Esophagus (tissue), 2 donors: ENCODE measurements at regions not wholly inside any gene's neighbourhood (a gene's known extent, or its start where the extent isn't known, plus 50 kb on each side); places are given as distances from the start of the nearest gene placed in this dataset.
"Not testable (repeated sequence)": the region's sequence is repeated elsewhere in the genome, so short reads cannot be mapped to it uniquely, and the experiment has no call there.

Experiments
- H3K27ac ChIP-seq, 2 donors: one replicate each; pipeline ENCODE4 v1.5.1; 2013; ENCODE audit warnings: low read depth in 2 of 2, mild to moderate bottlenecking in 2 of 2, inconsistent platforms in 1 of 2, low read length in 1 of 2, moderate library complexity in 1 of 2
- H3K27me3 ChIP-seq, 2 donors: one replicate each; pipeline ENCODE4 v1.6.1; 2013; ENCODE audit warnings: low read length in 2 of 2, control low read depth in 1 of 2, mild to moderate bottlenecking in 1 of 2; ENCODE audit not compliant: insufficient read depth in 2 of 2, control insufficient read depth in 1 of 2
- H3K36me3 ChIP-seq, 2 donors: one replicate each; pipeline ENCODE4 v1.6.1; 2013; ENCODE audit warnings: low read length in 1 of 2; ENCODE audit not compliant: control insufficient read depth in 2 of 2, insufficient read depth in 2 of 2
- H3K4me1 ChIP-seq, 2 donors: one replicate each; pipeline ENCODE4 v1.6.1; 2013; ENCODE audit warnings: low read length in 1 of 2; ENCODE audit not compliant: control insufficient read depth in 2 of 2, insufficient read depth in 2 of 2
- H3K4me3 ChIP-seq, 2 donors: one replicate each; pipeline ENCODE4 v1.5.1; 2013; ENCODE audit warnings: low read length in 2 of 2, mild to moderate bottlenecking in 2 of 2, low read depth in 1 of 2, moderate library complexity in 1 of 2
- H3K9me3 ChIP-seq, 2 donors: one replicate each; pipeline ENCODE4 v1.6.1; 2013; ENCODE audit warnings: mild to moderate bottlenecking in 2 of 2, low read depth in 1 of 2, low read length in 1 of 2, moderate library complexity in 1 of 2; ENCODE audit not compliant: control insufficient read depth in 2 of 2, insufficient read depth in 1 of 2
- WGBS, 2 donors: extraction: QIAGEN DNeasy Blood & Tissue Kit; methylation state at CpG; one replicate each; pipeline ENCODE4 v1.1.7; 2013; 5-methylcytosine and 5-hydroxymethylcytosine counted together
- donor health status: healthy with polysubstance abuse.
- donor health status: Bipolar disorder and iron deficiency.

DNA sequence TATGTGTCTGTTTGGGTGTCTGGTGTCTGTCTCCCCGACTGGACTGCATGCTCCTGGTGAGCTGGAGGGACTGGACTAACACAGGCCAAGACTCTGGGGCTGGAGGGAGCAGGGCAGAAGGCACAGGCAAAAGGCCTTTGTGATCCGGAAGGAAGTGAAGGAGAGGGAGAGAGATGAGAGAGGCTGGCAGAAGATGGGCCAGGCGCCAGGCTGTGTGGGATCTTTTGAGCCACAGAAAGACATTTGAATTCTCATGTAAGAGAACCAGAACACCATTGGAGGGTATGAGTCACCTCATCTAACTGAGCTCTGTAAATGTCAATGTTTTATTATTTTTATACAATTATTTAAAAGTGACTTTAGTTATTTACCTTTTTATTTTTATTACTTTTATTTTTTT lies 152.3 kb upstream of the CCZ1B start:
- H3K36me3 ChIP-seq, H3K9me3 ChIP-seq, H3K4me1 ChIP-seq, H3K27me3 ChIP-seq, H3K4me3 ChIP-seq, H3K27ac ChIP-seq: not testable (repeated sequence)
- WGBS, 2 donors, result 84 to 88% methylated on average over 3 of the region's 3 CpGs

DNA sequence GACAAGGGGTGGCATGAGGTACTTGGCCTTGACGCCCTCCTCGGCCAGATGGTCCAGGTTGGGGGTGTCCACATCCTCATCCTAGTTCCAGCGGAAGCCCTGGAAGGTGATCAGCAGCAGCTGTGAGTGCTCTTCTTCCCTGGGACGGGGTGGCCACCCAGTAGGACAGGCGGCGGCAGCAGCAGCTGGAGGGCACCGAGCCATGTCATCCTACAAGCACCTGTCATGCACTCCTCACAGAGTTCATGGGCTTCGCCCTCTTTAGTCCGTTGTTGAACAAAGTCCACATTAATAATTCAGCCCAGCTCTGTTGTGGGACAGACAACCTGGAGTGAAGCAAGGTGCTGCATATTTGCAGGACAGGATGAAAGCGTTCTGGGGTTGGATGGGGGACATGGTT lies 153.4 kb upstream of the CCZ1B start:
- H3K27ac ChIP-seq, H3K9me3 ChIP-seq, H3K36me3 ChIP-seq, H3K4me3 ChIP-seq, H3K27me3 ChIP-seq, H3K4me1 ChIP-seq: not testable (repeated sequence)
- 86 to 92% methylated on average over 10 of the region's 10 CpGs for WGBS, 2 donors

DNA sequence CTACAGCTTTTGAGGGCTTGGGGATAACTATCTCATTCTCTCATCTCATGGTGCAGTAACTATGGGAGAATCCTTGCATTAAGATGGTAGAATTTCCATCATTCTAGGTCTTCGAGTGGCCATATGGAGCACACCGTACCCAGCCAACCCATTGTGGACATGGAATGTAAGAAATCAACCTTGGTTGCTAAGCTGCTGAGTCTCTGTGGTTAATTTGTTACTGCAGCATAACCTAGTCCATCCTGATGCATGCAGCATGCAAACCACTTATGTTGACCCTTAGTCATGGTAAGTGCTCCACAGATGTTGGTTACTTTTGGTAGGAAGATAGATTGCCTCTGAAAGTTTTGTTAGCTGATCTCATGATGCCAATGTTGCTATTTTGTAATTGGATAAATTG lies 156.3 kb upstream of the CCZ1B start:
- H3K9me3 ChIP-seq, H3K27me3 ChIP-seq, H3K27ac ChIP-seq, H3K36me3 ChIP-seq, H3K4me3 ChIP-seq, H3K4me1 ChIP-seq: not testable (repeated sequence)
- WGBS, 2 donors, result 82 to 93% methylated on average over 2 of the region's 2 CpGs

DNA sequence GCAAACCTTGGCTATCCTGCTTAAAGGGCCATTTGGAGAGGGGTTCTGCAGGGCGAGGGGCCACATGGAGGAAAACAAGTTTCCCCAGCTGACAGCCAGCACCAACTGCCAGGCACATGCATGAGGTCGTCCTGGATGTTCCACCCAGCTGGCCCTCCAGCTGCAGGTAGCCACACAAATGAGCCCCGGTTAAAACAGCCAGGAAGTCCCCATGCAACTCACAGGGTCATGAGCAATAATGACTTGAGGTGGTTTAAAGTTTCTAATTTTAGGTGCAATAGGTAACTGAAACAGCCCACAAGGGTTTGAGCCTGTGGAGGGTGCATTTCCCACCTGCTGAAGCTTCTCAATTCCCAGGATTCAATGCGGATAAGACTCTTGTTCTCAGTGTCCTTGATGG lies 160.8 kb upstream of the CCZ1B start:
- not testable (repeated sequence) for H3K27ac ChIP-seq, H3K4me1 ChIP-seq, H3K27me3 ChIP-seq, H3K36me3 ChIP-seq, H3K9me3 ChIP-seq, H3K4me3 ChIP-seq
- WGBS, 2 donors, result 83 to 84% methylated on average over 4 of the region's 4 CpGs

DNA sequence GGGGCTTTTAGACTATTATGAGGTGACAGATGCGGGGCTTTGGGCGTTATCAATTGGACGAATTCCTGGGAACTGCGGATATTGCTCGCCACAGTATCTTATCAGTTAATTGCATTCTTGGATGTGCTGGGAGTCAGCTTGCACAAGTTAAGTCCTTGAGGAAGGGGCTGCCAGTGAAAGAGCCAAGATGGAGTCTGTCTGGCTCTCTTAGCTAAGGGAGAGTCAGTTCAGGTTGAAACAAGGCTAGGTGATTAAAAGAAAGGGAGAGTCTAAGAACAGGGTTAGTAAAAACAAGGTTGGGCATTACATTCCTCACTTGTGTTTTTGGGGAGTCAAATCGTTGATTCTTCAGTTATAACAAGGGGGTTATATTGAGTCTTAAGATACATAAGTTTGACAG lies 162.5 kb upstream of the CCZ1B start:
- H3K4me3 ChIP-seq, H3K36me3 ChIP-seq, H3K27ac ChIP-seq, H3K27me3 ChIP-seq, H3K4me1 ChIP-seq, H3K9me3 ChIP-seq: not testable (repeated sequence)
- WGBS, 2 donors, result 59 to 73% methylated on average over 6 of the region's 6 CpGs

DNA sequence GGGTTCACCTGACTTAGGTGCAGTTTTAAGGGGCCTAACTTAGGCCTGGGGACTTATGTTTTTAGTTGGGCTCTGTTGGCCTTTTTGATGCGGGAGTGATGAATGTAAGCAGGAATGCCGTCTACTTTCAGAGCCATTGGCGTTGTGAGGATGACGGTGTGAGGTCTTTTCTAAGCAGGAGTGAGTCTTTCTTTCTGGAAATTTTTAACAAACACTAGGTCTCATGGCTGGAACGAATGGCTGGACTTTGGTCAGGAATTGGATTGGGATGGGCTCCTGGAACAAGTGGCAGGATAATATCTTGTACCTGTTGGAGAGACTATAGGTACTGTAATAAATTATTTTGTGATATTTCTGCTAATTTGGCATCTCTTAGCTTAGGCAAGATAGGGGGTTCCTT lies 163.9 kb upstream of the CCZ1B start:
- not testable (repeated sequence) for H3K4me1 ChIP-seq, H3K36me3 ChIP-seq, H3K27me3 ChIP-seq, H3K9me3 ChIP-seq, H3K4me3 ChIP-seq, H3K27ac ChIP-seq
- WGBS, 2 donors, result 82 to 89% methylated on average over 5 of the region's 5 CpGs

DNA sequence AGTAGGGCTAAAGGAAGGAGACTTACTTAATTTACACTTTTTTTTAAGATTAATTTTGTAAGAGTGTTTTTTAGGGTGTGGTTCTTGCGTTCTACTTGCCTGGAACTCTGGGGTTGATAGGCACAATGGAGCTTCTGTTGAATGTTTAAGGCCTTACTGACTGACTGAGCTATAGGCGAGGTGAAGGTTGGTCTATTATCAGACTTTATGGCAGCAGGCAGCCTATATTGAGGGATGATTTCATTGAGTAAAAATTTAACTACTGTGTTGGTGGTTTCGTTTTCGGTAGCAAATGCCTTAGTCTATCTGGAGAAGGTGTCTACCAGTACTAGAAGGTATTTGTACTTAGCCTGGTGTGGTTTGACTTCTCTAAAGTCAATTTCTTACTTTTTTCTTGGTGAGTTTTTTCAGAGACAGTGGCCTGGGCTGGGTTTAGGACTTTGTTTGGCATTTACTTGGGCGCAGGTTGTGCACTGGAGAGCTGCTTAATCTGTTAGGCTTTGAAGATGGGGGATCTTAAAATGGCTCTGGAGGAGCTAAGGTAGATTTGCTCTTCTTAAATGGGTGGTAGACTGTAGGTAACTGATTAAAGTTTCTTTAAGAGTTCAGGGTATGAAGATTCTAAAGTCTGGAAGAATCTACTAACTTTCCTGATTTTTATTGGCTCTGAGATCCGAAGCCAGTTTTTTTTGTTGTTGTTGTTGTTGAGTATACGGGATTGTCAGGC lies 164.5 kb upstream of the CCZ1B start:
- not testable (repeated sequence) for H3K9me3 ChIP-seq, H3K36me3 ChIP-seq, H3K27me3 ChIP-seq, H3K4me1 ChIP-seq, H3K4me3 ChIP-seq, H3K27ac ChIP-seq
- WGBS, 2 donors, result 47 to 50% methylated on average over 7 of the region's 7 CpGs

DNA sequence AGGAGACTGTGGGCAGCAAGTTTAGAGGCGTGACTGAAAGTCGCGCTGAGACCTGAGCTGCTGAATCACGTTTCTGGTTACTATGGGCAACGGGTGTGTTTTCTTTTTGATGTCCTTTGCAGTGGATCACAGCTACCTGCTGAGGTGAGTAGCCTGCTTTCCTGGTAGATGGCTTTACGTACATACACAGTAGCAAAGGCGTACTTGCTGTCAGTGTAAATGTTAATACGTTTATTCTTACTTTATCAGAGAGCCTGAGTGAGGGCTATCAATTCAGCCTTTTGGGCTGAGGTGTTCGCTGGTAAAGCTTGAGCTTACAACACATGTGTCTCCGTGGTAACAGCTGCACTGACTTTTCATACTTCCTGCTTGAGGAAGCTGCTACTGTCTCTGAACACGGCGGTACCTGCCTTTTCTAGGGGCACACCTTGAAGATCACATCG lies 165.1 kb upstream of the CCZ1B start:
- H3K27me3 ChIP-seq, H3K4me1 ChIP-seq, H3K9me3 ChIP-seq, H3K36me3 ChIP-seq: not testable (repeated sequence)
- peak overlapping the region in 1 of 2 donors; percentile 60 for H3K27ac ChIP-seq
- peak overlapping the region in 1 of 2 donors; percentile 11 for H3K4me3 ChIP-seq
- WGBS, 2 donors, result 15 to 18% methylated on average over 13 of the region's 13 CpGs

DNA sequence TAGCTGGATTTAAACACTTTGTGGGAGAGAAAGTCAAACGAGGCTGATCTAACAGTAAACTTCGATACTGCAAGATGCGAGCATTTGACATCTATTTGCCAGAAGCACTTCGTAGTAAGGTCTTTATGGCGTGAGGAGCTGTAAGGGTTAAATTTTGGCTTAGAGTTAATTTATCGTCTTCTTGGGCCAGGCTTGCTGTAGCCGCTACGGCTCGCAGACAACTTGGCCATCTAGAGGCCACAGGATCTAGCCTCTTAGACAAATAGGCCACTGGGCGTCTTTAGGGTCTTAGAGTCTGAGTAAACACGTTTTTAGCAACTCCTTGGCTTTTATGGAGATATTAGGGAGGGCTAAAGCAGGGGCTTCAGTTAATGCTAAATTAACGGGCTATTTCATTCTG lies 165.6 kb upstream of the CCZ1B start:
- H3K9me3 ChIP-seq, H3K27me3 ChIP-seq, H3K27ac ChIP-seq, H3K36me3 ChIP-seq, H3K4me1 ChIP-seq: not testable (repeated sequence)
- 21 to 22% methylated on average over 12 of the region's 12 CpGs for WGBS, 2 donors
- H3K4me3 ChIP-seq, result peak overlapping the region in 1 of 2 donors; percentile 11

DNA sequence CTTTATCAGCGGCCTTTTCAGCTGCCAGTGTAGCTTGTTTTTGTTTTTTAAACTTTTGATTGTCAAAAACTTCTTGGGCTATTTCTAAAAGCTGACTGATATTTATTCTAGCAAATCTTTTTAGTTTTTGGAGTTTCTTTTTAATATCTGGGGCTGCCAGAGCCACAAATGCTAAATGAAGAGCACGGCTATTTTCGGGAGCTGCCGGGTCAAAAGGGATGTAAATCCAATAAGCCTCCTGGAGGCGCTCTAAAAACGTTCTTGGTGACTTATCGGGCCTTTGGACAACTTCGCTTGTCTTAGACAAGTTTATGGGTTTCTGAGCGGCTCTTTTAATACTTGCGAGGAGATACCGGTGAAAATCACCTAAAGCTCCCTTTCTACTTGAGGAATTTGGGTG lies 166.1 kb upstream of the CCZ1B start:
- H3K9me3 ChIP-seq, H3K27ac ChIP-seq, H3K4me3 ChIP-seq, H3K27me3 ChIP-seq, H3K36me3 ChIP-seq, H3K4me1 ChIP-seq: not testable (repeated sequence)
- WGBS, 2 donors, result 59 to 79% methylated on average over 11 of the region's 11 CpGs
